AG04450 (cell line): ENCODE measurements at regions not wholly inside any gene's neighbourhood (a gene's known extent, or its start where the extent isn't known, plus 50 kb on each side); places are given as distances from the start of the nearest gene placed in this dataset.

Source experiments
- CTCF ChIA-PET: fragments of 300-600, 350-600 bp; formaldehyde crosslinking; extraction: SDS; loops from one replicate; lab custom pipeline; 2022; ENCODE audit warnings: antibody characterized with exemption, inconsistent platforms; lab: Charles Lee
- POLR2A ChIA-PET: fragments of 350-600 bp; formaldehyde crosslinking; extraction: SDS; loops from one replicate; lab custom pipeline; 2021; ENCODE audit warnings: antibody characterized with exemption, inconsistent platforms; lab: Yijun Ruan, JAX
- DNase-seq: peaks from one replicate; pipeline ENCODE4 v3.0.0-alpha.2; 2011; ENCODE audit warnings: low read depth, low spot score
- H3K27ac ChIP-seq: one replicate; pipeline ENCODE4 v1.5.1; 2012; ENCODE audit warnings: low read depth, low read length, control low read depth
- H3K27me3 ChIP-seq: one replicate; pipeline ENCODE4 v1.6.0; 2012; ENCODE audit warnings: low read length; ENCODE audit not compliant: control insufficient read depth, insufficient read depth
- H3K4me3 ChIP-seq: 2 replicates; pipeline ENCODE4 v1.5.1; 2011; ENCODE audit warnings: mild to moderate bottlenecking, low read depth, low read length, control low read depth
- H3K9me3 ChIP-seq: 2 replicates; pipeline ENCODE4 v1.5.1; 2012; ENCODE audit warnings: low read length; ENCODE audit not compliant: control insufficient read depth, insufficient read depth
- TF ChIP-seq, protein P1 (sequence below): IDR thresholded peaks from 2 replicates; pipeline ENCODE4 v1.5.1; 2011; ENCODE audit warnings: low read depth, low read length, control low read depth, inconsistent platforms

GRCh38 chr9:27659571-27659970 is 86.3 kb upstream of the C9orf72 start:
- Histone ChIP-seq H3K27ac (no peak overlapping the region), H3K4me3 (no peak overlapping the region), H3K9me3 (no peaks in the 10 kb centered on the region), H3K27me3 (no peaks in the 10 kb centered on the region)
- TF ChIP-seq, protein P1, sequence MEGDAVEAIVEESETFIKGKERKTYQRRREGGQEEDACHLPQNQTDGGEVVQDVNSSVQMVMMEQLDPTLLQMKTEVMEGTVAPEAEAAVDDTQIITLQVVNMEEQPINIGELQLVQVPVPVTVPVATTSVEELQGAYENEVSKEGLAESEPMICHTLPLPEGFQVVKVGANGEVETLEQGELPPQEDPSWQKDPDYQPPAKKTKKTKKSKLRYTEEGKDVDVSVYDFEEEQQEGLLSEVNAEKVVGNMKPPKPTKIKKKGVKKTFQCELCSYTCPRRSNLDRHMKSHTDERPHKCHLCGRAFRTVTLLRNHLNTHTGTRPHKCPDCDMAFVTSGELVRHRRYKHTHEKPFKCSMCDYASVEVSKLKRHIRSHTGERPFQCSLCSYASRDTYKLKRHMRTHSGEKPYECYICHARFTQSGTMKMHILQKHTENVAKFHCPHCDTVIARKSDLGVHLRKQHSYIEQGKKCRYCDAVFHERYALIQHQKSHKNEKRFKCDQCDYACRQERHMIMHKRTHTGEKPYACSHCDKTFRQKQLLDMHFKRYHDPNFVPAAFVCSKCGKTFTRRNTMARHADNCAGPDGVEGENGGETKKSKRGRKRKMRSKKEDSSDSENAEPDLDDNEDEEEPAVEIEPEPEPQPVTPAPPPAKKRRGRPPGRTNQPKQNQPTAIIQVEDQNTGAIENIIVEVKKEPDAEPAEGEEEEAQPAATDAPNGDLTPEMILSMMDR: no peak
- CTCF ChIA-PET: no interaction called here
- DNase-seq: no peak
- POLR2A ChIA-PET: no interaction called here

DNA sequence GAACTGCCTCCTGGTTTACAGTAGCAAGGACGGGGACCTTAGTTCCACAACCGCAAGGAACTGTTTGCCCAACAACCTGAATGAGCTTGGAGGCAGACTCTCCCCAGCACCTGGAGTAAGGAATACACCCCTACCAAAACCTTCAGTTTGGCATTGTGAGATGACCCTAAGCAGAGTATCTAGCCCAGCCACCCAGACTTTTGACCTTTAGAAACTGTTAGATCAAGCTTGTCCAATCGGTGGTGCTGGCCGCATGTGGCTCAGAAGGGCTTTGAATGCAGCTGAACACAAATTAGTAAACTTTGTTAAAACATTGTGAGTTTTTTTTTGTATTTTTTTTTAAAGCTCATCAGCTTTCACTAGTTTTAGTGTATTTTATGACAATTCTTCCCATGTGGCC is 86.9 kb upstream of the C9orf72 start:
- TF ChIP-seq, protein P1: no peak
- Histone ChIP-seq H3K9me3 (no peaks in the 10 kb centered on the region), H3K27ac (no peak overlapping the region), H3K4me3 (no peak overlapping the region), H3K27me3 (no peaks in the 10 kb centered on the region)
- DNase-seq: no peak
- CTCF ChIA-PET: interaction anchor here (0.6 kb wide), 1 partner anchor 1112 kb away, joined by 3 read pairs; no protein-coding TSS in a partner anchor
- POLR2A ChIA-PET: no interaction called here

- Histone ChIP-seq H3K4me3 (no peak overlapping the region), H3K9me3 (no peaks in the 10 kb centered on the region), H3K27ac (no peak overlapping the region), H3K27me3 (no peaks in the 10 kb centered on the region)
- TF ChIP-seq, protein P1: no peak
- DNase-seq: no peak
- ChIA-PET CTCF (no interaction called here), POLR2A (no interaction called here)
These were observed 90.2 kb upstream of the C9orf72 start for GRCh38 chr9:27663526-27663925.

GRCh38 chr9:27664121-27664779 is 91.0 kb upstream of the C9orf72 start:
- no peak for DNase-seq

GRCh38 chr9:27665136-27665535 is 91.9 kb upstream of the C9orf72 start:
- CTCF ChIA-PET: no interaction called here
- no peak for DNase-seq
- Histone ChIP-seq H3K27ac (no peak overlapping the region), H3K27me3 (no peaks in the 10 kb centered on the region), H3K4me3 (no peak overlapping the region), H3K9me3 (no peaks in the 10 kb centered on the region)
- TF ChIP-seq, protein P1: no peak
- POLR2A ChIA-PET: no interaction called here

More at GRCh38 chr9:27664121-27664779, 91.0 kb upstream of the C9orf72 start:
- Histone ChIP-seq H3K4me3 (no peak overlapping the region), H3K27me3 (no peaks in the 10 kb centered on the region), H3K27ac (no peak overlapping the region), H3K9me3 (no peaks in the 10 kb centered on the region)
- CTCF ChIA-PET: no interaction called here
- POLR2A ChIA-PET: no interaction called here
- TF ChIP-seq, protein P1: no peak
